Nephron progenitor cell (in vitro differentiated cells): ENCODE measurements at regions not wholly inside any gene's neighbourhood (a gene's known extent, or its start where the extent isn't known, plus 50 kb on each side); places are given as distances from the start of the nearest gene placed in this dataset.
A peak's percentile ranks its signal among the peaks of the same experiment; 100 is the strongest.

Experiments
- DNase-seq: peaks from one replicate; pipeline ENCODE4 v3.0.0; 2021
- H3K27ac Mint-ChIP-seq: 2 replicates; pipeline ENCODE4 v1.8.0; 2021; ENCODE audit warnings: mild to moderate bottlenecking, moderate library complexity, mixed read lengths
- H3K27me3 Mint-ChIP-seq: 2 replicates; pipeline ENCODE4 v1.8.0; 2021; ENCODE audit warnings: mild to moderate bottlenecking, low read depth, mixed read lengths; ENCODE audit not compliant: poor library complexity
- H3K36me3 Mint-ChIP-seq: 2 replicates; pipeline ENCODE4 v1.8.0; 2021; ENCODE audit warnings: low read depth, mixed read lengths
- H3K4me1 Mint-ChIP-seq: 2 replicates; pipeline ENCODE4 v1.8.0; 2021; ENCODE audit warnings: mixed read lengths
- H3K4me3 Mint-ChIP-seq: 2 replicates; pipeline ENCODE4 v1.8.0; 2021; ENCODE audit warnings: mild to moderate bottlenecking, moderate library complexity, mixed read lengths
- H3K9me3 Mint-ChIP-seq: 2 replicates; pipeline ENCODE4 v1.8.0; 2021; ENCODE audit warnings: mild to moderate bottlenecking, moderate library complexity, mixed read lengths
- TF ChIP-seq, protein P1 (sequence below): fragments of 200-600 bp; sonication (generic); IDR thresholded peaks from 2 replicates; pipeline ENCODE4 v1.5.0; 2021; ENCODE audit warnings: antibody characterized with exemption

DNA sequence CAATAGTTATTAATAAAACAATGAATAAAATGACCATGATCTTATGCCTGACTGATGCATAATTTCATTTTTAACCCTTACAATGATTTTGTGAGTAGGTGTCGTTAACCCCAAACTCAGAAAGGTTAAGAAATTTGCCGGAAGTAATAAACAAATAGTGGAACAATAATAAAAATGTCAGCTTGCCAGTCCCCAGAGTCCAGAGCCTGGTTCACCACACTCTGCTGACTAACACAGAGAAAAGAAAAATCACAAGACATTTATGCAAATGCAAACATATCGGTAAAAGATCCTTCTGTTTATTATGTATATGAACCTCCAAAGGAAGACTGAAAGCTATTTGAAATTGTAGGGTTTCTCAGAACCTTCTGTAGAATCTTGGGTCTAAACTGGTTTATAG lies 563.7 kb downstream of the EFNB2 start:
- Mint-ChIP-seq H3K27ac (peak overlapping the region; percentile 62), H3K27me3 (no peaks in the 10 kb centered on the region), H3K36me3 (peaks cover 14% of the 10 kb centered on the region), H3K9me3 (peaks cover 15% of the 10 kb centered on the region), H3K4me3 (peak overlapping the region; percentile 51), H3K4me1 (peaks cover 45% of the 10 kb centered on the region)
- TF ChIP-seq, protein P1, sequence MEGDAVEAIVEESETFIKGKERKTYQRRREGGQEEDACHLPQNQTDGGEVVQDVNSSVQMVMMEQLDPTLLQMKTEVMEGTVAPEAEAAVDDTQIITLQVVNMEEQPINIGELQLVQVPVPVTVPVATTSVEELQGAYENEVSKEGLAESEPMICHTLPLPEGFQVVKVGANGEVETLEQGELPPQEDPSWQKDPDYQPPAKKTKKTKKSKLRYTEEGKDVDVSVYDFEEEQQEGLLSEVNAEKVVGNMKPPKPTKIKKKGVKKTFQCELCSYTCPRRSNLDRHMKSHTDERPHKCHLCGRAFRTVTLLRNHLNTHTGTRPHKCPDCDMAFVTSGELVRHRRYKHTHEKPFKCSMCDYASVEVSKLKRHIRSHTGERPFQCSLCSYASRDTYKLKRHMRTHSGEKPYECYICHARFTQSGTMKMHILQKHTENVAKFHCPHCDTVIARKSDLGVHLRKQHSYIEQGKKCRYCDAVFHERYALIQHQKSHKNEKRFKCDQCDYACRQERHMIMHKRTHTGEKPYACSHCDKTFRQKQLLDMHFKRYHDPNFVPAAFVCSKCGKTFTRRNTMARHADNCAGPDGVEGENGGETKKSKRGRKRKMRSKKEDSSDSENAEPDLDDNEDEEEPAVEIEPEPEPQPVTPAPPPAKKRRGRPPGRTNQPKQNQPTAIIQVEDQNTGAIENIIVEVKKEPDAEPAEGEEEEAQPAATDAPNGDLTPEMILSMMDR = no peak
- no peak for DNase-seq

DNA sequence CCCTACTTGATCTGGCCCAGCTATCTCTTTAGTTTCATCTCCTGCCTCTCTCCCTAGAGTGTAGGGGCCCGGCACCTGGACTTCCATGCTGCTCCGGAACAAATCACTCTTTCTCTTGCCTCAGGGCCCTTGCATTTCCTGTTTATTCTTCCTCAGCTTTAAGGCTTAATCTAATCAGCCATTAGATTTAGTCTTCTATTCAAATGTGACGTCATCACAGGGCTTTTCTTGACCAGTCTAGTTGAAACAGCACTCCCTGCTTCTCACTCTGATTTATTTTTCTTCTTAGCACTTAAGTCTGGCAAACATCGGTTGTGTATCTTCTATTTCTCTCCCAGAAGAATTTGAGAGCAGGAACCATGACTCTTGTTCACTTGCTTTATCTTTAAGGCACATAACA lies 564.1 kb downstream of the EFNB2 start:
- H3K36me3 Mint-ChIP-seq = peaks cover 10% of the 10 kb centered on the region
- peak overlapping the region; percentile 51 for H3K4me3 Mint-ChIP-seq
- H3K27ac Mint-ChIP-seq = peak overlapping the region; percentile 62

DNA sequence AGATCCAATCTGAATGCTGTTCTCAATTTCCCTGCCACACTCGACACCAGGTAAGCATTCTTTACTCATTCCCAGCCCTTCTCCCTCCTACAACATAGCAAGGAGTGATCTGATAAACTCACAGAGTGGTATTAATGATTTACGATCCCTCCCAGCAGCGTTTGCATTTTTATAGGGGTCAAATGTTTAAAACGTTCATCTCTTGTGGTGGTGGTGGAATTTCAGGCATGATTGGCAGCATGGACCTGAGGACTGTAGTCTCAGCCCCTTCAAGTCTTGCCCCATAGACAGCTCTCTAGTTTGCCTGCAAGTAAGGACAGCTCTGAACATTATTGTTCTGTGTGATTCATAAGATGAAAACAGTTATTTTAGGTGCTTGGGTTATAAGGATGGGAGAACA lies 565.7 kb downstream of the EFNB2 start:
- H3K9me3 Mint-ChIP-seq = no peaks in the 10 kb centered on the region

More for the DNA sequence above, 564.1 kb downstream of the EFNB2 start:
- Mint-ChIP-seq H3K4me1 (peaks cover 45% of the 10 kb centered on the region), H3K27me3 (no peaks in the 10 kb centered on the region), H3K9me3 (peaks cover 11% of the 10 kb centered on the region)
- TF ChIP-seq, protein P1 = no peak
- no peak for DNase-seq

DNA sequence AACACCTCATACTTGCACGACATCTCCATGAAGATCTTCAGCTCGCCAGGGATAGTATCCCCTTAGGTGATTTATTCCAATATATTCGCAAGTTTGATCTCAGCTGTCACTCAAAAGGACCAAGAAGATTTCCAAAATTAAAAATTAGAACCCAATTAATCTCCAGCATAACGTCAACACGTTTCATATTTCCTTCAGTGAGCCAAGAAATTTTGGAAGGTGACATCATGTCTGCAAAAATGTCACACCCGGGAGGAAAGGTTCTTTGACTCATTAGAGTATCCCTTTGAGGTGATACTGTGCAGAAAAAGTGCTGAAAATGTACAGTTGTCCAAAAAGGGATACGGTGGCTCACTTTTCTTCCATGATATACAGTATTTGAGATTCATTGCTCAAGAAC lies 569.6 kb downstream of the EFNB2 start:
- no peak overlapping the region for H3K4me3 Mint-ChIP-seq
- peaks cover 28% of the 10 kb centered on the region for H3K4me1 Mint-ChIP-seq
- no peak for DNase-seq
- no peak overlapping the region for H3K27ac Mint-ChIP-seq
- H3K36me3 Mint-ChIP-seq = no peaks in the 10 kb centered on the region
- TF ChIP-seq, protein P1 = no peak
- no peaks in the 10 kb centered on the region for H3K9me3 Mint-ChIP-seq
- H3K27me3 Mint-ChIP-seq = no peaks in the 10 kb centered on the region

More for the DNA sequence above, 565.7 kb downstream of the EFNB2 start:
- DNase-seq = no peak
- H3K27ac Mint-ChIP-seq = peak overlapping the region; percentile 22
- peaks cover 49% of the 10 kb centered on the region for H3K4me1 Mint-ChIP-seq
- no peaks in the 10 kb centered on the region for H3K27me3 Mint-ChIP-seq
- TF ChIP-seq, protein P1 = no peak
- H3K4me3 Mint-ChIP-seq = no peak overlapping the region
- H3K36me3 Mint-ChIP-seq = no peaks in the 10 kb centered on the region

DNA sequence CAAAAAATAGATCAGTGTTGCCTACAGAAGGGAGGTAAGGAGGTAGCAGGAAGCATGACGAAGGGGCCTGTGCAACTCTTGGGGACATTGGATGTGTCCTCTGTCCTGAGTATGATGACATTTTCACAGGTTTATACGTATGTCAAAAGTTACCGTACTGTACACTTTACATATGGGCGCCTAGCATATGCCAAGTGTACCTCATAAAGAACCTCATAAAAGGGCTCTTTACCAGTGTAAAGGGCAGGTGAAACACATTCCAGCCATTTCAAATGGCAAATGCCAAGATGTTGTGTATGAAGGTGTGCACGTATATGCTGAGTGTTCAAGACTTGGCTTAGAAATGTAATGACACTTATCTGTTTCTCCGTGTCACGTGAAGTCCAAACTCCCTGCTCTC lies 573.4 kb downstream of the EFNB2 start:
- Mint-ChIP-seq H3K36me3 (no peaks in the 10 kb centered on the region), H3K9me3 (no peaks in the 10 kb centered on the region), H3K4me1 (peaks cover 27% of the 10 kb centered on the region), H3K4me3 (no peak overlapping the region), H3K27me3 (no peaks in the 10 kb centered on the region), H3K27ac (no peak overlapping the region)
- DNase-seq = no peak
- TF ChIP-seq, protein P1 = no peak

DNA sequence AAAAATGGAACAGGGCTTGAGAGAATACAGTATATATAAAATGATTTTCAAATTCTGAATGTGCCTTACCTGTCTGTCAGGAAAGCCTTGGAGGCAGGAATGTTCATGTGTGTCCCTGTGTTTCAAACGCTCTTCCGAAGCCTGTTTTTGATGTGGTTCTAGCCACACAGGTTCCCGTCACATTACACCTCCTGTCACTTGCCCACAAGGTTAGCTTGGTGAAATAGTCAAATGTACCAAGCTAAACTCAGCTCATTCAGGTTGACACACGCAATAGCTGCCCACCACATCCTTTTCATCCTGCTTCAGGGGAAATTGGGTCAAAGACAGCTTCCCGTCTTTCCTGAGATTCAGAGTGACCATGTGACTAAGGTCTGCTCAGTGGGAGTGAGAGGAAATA lies 574.0 kb downstream of the EFNB2 start:
- Mint-ChIP-seq H3K27ac (no peak overlapping the region), H3K4me3 (no peak overlapping the region)

More for the DNA sequence above, 574.0 kb downstream of the EFNB2 start:
- peaks cover 27% of the 10 kb centered on the region for H3K4me1 Mint-ChIP-seq
- H3K27me3 Mint-ChIP-seq = no peaks in the 10 kb centered on the region
- TF ChIP-seq, protein P1 = no peak
- no peaks in the 10 kb centered on the region for H3K36me3 Mint-ChIP-seq
- no peaks in the 10 kb centered on the region for H3K9me3 Mint-ChIP-seq
- no peak for DNase-seq
